GM12873 (cell line): ENCODE measurements at regions not wholly inside any gene's neighbourhood (a gene's known extent, or its start where the extent isn't known, plus 50 kb on each side); places are given as distances from the start of the nearest gene placed in this dataset.

ENCODE experiments used
- TF ChIP-seq, protein P1 (sequence below): IDR thresholded peaks from 2 replicates; pipeline ENCODE4 v1.5.1; 2012; ENCODE audit warnings: low read depth, mild to moderate bottlenecking, moderate library complexity, low read length, control low read depth; ENCODE audit not compliant: insufficient read depth; ENCODE audit errors: missing control alignments

GRCh38 chr7:3168869-3169268, 125.2 kb upstream of the CARD11 start:
- TF ChIP-seq, protein P1, sequence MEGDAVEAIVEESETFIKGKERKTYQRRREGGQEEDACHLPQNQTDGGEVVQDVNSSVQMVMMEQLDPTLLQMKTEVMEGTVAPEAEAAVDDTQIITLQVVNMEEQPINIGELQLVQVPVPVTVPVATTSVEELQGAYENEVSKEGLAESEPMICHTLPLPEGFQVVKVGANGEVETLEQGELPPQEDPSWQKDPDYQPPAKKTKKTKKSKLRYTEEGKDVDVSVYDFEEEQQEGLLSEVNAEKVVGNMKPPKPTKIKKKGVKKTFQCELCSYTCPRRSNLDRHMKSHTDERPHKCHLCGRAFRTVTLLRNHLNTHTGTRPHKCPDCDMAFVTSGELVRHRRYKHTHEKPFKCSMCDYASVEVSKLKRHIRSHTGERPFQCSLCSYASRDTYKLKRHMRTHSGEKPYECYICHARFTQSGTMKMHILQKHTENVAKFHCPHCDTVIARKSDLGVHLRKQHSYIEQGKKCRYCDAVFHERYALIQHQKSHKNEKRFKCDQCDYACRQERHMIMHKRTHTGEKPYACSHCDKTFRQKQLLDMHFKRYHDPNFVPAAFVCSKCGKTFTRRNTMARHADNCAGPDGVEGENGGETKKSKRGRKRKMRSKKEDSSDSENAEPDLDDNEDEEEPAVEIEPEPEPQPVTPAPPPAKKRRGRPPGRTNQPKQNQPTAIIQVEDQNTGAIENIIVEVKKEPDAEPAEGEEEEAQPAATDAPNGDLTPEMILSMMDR: no peak

DNA sequence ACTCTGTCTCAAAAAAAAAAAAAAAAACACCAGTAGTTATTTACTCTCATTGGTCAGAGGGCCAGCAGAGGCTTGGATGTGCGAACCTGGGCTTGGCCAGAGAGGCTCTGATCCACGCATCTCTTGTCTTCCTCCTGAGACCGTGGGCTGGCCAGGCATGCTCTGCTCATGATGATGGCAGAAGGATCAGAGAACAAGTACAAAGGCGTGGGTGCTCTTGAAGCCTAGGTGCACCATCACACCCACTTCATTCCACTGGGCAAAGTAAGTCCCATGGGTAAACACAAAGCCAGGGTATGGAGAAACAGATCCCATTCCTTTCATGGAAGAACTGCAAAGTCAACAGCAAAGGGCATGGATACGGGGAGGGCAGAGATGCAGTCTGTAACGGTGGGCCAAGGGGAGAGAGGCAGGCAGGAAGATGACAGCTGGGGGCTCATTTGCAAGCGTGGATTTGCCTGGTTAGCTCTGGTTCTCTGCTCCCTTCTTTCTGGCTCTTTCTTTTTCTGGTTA, 128.2 kb upstream of the SDK1 start:
- TF ChIP-seq, protein P1: no peak

DNA sequence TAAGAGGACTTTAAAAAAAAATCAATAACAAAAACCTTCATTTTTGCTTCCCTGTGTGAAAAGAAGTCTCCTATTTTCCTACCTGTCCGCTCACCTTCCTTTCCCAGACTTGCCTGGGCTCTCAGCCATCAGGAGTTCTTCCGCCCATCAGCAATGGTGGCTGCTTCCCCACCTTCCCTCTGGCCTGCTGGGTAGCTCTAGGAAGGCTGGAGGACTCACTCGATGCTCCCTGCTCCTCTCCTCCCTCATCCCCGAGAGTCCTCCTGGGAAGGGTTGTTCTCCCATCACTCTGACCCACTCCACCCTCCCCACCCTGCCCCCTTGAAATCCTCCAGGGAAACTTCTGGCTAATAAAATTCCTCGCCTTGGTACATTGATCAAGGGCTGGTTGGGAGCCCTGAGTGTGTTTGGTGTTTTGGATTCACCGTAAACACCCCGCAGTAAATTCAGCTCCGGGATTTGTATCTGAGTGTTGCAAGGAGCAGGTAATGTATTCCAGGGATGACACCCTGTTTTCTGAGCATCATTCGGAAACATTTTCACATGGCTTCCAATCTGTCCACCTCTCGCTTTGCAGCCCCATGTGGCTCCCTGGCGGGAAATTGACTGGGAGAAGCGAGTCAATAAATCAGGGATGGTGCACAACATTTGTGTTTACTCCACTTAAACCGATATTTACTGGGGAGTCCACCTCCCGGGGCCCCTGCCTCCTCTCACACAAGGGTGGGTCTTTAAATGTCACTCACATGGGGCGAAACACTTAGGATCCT, 126.4 kb upstream of the SDK1 start:
- TF ChIP-seq, protein P1: no peak

GRCh38 chr7:3175285-3175902, 125.7 kb upstream of the SDK1 start:
- TF ChIP-seq, protein P1: no peak

GRCh38 chr7:3176112-3177000, 124.7 kb upstream of the SDK1 start:
- TF ChIP-seq, protein P1: no peak

GRCh38 chr7:3177271-3177670, 123.8 kb upstream of the SDK1 start:
- TF ChIP-seq, protein P1: no peak

GRCh38 chr7:3179456-3179855, 121.6 kb upstream of the SDK1 start:
- TF ChIP-seq, protein P1: no peak
